ENCODE measurements at regions not wholly inside any gene's neighbourhood (a gene's known extent, or its start where the extent isn't known, plus 50 kb on each side); places are given as distances from the start of the nearest gene placed in this dataset.
"Not testable (repeated sequence)": the region's sequence is repeated elsewhere in the genome, so short reads cannot be mapped to it uniquely, and the experiment has no call there.

DNA sequence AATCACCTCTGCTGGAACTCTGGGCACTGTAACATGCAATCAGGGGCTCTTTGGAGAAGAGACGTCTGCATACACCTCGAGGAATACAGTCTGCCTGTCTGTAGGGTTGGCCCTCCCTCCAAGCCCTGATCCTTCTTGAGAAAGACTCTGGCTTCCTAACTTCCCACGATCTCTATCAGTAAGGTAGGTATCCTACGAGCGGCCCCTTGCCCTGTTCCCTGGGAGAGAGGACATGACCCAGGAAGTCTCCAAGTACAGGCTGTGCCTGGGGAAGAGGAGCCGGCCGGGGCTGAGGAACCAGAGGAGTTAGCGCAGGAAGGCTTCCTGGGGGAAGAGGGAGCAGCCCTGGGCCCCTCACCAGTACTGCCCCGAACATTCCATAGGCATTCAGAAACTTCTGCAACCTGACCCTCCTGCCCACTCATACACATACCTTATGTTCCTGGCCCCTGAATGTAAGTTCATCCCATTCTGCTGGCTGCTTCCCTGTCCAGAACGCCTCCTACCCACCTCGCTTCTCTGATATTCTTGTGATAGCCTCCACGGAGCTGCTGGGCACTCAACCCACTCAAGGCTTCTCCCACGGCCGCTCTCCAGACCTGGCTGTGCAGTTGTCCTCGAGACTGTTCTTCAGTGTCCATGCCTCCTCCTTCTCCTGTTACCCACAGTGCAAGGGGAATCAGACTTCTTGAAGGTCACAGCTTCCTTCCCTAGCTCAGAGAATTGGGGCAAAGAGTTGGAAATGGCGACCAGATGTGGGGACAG, 116.1 kb downstream of the CYP26B1 start:
- no peak for DNase-seq

DNA sequence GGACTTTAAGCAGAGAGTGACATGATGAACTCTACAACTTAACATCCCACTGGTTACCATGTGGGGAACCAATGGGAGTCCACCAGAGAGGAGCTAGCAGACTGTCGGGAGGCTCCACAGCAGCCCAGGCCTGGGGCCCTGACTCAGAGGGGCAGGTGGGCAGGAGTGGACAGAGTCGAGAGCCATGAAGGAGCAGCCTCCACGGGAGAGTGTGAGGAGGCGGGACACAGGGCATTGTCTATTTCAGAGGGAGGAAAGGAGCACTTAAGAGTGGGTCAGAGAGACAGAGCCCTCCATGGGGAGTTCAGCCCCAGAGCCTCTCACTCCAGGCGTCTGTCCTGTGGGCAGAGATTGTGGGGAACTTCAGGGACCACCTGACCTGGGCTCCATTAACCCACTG, 118.7 kb downstream of the CYP26B1 start:
- DNase-seq: no peak

DNA sequence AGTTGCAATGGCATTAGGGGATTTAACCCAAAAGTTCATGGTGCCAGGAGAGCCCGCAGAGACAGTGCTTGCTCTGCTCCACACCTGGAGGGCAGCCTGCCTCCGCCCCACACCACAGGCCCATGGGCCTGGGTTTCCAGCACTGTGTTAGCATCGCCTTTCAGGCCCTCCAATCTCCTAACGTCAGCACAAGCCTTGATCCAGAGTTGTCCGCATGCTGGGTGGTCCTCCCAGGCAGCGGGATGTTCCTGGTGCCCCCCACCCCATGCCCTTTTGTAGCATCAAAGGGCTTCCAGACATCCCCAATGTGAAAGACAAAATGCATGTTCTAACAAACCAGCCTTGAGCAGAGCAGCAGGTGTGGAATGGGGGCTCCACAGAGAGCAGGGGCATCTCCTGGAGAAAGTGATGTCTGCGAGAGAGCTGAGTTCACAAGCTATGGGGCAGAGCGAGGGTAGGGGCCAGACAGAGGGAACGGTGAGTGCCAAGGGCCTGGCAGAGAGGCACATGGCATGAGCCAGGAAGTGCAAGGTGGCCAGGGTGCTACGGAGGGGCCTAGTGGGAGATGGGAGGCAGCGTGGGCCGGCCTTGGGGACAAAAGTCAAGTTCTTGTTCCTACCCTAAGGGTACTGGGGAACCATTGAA, 119.2 kb downstream of the CYP26B1 start:
- DNase-seq: no peak

DNA sequence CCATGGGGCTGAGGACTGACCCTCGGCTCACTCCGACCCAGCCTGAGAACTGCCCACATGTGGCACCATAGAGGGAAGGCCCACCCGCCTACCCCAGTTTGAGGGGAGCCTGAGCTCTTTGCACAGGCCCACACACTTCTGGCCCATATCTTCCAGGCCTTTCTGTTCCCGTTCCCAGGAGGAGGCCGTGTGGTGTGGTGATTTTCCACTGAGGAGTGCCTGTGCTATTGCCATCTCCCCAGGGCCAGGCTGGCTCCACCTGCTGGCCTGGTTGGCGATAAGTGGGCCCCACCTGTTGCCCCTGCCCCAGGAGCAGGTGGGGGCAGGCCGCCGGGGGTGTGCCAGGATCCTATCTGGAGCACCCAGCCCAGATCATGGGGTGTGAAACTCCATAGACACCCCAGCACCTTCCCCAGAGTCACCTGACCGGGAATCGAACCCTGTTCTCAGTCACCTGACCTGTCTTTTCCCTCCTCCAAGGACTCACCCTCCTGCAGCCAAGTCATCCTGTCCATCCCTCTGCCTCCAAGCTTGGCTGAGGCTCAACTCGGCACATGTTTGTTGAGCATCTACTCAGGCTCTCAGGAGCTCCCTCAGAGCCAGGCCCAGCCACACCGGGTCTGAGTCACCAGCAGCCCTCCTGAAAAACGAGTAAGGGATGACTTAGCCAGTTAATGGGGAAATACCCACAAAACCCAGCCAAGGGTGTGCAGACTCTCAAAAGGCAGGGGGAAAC, 120.1 kb downstream of the CYP26B1 start:
- no peak for DNase-seq

DNA sequence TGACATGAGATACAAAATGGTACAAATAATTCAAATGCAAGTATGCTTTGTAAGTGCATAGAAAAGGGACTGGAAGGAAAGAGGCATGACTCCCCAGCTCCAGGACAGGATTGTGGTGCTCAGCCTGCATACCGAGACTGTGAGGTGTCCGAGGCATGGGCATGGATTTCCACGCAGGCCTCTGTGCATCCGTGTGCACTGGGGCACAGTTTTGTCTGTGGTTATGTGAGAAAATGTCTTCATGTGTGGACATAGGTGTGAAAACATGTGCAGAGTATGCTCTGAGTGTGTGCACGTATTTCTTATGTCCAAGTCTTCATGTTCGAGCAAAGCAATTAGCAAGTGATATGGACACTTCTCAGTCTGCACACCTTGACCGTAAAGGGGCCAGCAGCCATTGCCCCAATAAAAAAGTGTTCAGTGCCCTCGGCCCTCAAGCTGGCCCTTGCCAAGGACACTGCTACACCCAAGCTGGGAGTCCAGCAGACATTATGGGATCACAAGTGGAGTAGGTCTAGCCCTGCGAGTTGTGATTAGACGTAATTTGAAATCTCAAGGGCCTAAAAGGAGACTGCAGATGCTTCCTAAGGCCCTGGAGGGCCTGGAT, 120.7 kb downstream of the CYP26B1 start:
- no peak for DNase-seq

DNA sequence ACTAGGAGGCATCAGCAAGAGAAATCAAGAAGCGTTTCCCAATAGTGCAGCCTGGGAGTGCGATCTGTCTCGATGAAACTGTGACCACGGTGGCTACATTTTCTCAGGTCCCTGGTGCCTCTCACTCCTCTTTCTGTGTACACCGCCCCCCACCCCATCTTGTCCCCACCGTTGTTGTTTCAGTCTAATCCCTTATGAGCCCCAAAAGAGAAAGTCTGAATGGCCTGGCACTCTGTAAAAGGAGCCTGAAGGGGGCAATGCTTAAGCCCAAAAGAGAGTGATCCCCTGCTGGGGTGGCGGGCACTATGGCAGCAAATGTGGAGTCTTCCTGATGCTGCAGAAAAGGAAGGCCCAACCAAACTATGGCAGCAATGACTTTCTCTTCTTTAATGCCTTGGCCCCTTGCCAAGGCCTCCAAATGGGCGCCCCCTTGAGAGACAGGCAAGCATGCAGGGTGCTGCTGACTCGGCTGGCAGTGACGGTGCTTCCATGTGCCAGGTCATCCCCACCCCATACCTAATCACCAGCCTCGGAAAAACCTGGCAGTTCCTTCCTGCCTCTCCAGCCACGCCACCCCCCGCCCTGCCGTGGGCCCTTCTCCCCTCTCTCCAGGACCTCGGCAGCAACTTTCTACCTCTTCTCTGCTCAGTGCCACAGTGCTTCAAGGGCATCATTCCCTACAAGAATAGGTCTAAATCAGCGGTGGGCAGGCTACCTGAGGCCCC, 123.0 kb downstream of the CYP26B1 start:
- DNase-seq: no peak

DNA sequence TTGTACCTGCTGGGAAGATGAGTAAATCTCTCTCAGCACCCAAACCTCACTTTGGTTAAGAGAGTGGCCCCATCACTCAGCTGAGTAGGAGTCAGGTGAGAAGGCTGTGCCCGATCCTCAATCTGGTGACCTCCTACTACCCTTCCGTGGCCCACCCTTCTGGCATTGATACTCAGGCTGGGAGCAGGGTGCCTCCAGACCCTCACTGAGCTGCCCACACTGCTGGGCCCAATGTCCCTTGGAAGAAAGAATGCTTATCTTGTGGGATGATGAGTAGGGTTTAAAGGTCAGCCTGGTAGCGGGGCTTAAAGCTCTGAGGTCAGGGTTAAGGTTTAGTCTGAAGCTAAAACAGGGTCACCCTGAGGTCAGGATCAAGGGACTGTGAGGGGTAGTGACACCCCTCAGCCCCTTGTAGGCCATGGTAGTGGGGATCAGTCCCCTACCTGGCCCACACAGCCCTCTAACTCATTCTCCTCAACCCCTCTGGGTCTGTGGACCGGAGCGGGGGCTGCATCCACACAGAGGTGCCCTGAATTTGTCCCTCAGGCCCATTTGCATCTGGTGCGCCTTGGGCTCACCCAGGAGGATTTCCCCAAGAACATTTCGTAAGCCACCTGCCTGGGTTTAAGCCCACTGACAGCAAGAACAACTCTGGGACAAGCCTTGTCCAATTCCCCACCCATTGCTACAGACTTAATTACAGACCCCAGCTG, 123.8 kb downstream of the CYP26B1 start:
- DNase-seq: no peak

DNA sequence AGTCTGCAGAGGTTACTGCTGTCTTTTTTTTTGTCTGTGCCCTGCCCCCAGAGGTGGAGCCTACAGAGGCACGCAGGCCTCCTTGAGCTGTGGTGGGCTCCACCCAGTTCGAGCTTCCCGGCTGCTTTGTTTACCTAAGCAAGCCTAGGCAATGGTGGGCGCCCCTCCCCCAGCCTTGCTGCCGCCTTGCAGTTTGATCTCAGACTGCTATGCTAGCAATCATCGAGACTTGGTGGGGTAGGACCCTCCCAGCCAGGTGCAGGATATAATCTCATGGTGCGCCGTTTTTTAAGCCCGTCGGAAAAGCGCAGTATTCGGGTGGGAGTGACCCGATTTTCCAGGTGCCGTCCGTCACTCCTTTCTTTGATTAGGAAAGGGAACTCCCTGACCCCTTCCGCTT, 126.3 kb downstream of the CYP26B1 start:
- DNase-seq: not testable (repeated sequence)

DNA sequence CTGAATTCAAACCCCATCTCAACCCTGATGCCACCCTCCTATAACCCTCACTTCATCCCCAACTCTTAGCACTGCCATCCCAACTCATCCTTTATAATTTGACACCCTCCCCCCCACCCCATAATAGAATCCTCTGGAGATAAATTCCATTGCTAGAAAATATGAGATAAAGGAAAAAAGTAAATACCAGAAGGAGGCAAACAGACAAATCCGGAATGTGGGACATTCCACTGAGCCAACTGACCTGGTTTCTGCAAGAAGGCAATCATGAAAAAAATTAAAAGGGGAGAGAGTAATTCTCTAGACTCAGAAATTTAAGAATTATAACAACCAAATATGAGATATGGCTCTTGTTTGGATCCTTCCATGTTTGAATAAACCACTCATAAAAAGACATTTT, 132.4 kb downstream of the CYP26B1 start:
- no peak for DNase-seq

DNA sequence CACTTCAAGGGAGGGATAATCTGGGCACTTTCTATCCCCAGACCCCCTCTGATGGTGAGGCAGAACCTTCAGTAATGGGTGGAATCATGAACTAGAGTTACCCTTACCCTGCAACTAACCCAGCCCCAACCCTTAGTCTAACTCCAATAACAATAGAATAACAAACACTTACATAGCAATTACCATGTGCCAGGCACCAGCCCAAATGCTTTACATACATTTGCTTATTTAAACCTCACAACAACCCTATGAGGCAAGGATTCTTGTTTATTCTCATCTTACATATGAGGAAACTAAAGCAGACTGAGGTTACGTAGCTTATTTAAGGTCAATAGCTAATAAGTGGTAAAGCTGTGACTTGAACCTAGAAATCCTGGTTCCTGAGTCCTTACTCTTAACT, 132.8 kb downstream of the CYP26B1 start:
- DNase-seq: no peak

DNA sequence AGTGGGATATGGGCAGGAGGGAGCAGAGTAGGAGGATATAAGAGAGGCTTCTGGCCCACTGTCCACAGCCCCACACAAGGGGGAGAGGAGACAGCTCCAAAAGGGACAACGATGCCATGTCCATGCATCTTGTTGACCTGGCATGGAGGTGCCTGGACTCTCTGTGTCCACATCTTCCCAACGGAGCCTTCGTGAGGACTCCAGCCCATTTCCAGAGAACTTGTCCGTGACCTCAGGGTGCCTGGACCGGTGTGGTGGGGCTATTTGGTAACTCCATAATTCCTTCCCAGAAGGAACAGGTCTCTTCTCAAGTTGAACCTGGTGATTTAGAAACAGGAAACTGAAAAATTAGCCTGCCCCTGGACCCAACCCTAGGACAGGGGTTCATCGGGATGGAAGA, 133.9 kb downstream of the CYP26B1 start:
- no peak for DNase-seq

DNA sequence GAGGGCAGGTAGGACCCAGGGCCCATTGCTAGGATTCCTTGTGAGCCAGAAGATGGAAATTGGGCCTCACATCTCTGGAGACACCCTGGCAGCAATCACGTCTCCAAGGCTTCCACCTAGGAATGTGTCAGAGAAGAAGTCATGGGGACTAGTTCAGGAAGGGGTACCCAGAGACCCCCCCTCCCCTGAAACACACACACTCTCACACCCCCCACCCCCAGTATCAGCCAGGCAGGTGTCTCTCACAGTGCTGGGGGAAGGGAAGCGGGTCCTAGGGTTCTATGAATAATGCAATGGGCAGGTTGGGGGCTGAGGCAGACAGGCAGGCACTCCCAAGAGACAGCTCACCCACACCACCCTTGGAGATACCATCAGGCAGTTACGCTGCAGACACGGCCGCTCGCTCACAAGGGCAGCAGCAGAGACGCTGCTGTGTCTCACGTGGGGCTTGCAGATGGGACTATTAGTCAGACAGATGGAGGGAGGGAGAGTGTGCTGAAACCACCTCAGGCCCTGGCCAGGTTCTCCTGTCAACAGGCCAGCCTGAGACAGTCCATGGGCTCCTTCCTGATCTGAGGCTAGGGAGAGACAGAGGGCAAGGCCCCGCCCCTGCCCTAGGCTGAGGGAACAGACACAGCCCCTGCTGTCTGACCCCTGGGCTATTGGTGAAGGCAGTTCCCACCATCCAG, 134.6 kb downstream of the CYP26B1 start:
- no peak for DNase-seq

DNA sequence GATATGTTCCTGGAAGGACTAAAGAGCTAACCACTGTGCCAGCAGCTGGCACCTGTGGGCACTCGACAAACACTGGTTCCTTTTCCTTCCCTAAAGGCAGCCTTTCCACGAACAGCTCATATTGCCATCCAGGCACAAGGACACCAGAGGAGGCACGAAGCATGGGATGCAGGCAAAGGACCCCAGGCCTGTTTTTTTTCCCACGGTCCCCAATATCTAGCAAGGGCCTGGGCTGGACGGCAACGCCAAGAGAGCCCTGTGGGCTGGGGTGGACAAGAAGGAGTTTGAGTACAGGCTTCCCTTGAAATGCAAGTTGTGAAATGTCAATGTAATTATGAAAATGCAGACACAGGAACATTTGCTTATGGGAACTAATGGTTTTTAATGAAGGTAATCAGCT, 135.9 kb downstream of the CYP26B1 start:
- DNase-seq: no peak

DNA sequence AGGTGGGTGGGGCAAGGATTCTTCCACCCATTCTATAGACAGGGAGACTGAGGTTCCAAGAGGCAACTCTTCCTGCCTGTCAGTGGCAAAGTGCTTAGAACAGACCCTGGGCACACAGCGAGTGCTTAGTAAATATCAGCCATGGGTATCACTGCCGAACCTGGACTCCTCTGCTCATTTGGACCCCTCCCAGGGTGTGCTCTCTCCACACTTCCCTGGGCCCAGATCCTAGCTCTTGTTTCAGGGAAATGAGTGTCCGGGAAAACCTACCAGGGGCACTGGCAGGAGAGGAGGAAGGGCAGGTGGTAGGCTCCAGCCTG, 136.3 kb downstream of the CYP26B1 start:
- DNase-seq: no peak

DNA sequence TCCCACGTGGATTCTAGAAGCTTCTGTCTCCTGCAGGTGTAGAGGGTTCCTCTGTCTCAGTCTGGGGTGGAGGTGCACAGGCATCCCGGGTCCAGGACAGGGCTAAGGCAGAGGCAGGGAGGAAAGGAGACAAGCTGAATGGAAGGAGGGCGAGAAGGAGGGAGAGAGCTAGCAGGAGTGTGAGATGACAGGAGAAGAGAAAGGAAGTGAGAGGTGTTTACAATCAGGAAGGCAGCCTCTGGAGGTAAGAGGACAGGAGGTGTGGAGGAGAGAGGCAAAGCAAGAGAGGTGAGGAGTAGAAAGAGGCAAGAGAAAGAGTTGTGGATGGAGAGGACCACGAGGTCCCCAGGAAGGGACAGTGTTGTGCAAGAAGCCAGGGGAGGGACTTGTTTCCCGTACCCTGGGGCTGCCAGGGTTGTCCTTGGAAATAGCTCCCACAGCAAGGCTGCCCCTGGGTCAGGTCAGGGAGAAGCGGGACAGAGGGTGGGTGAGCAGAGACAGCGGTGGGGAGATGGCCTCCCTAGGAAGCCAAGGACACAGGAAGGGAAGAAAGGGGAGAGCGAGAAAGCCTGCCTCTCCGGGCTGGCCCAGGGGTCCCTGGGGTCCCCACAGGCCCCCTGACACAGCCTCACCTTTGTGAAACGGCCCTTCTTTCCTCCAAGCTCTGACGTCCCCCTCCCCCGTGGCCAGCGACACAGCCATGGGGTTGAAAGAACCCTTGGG, 136.9 kb downstream of the CYP26B1 start:
- no peak for DNase-seq

DNA sequence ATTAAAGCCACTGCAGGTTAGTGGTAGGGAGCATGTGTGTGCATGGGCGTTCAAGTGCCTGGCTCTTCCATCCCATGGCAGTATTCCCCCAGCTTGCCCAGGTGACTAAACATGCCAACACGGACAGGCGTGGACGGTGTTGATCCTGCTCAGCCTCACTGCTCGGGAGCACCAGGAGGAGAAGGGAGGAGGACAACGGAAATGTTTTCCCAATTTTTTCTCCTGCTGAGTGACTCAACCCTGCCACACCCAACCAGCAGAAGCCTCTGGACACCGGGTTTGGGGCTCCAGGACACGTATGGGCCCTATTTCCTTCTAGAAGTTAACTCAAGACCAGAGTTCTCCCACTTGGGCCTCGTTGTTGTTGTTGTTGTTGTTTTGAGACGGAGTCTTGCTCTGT, 139.1 kb downstream of the CYP26B1 start:
- DNase-seq: no peak

DNA sequence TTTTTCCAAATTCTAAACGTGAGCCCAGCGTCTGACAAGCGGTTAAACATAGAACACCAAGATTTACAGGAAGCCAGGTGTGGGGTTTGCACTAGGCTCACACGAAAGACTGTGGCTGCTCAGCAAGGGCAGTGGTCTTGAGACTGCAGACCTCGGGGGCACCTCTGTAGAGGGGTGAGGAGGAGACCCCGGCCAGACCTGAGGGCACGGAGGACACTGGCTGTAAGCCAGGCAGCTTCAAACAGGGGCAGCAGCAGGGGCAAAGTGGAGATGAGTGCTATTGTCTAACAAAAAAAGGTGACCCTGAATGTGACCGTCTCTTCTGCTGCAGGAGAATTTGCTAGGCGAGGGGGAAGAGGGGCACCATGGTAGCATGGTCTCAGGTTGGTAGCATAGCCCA, 140.3 kb downstream of the CYP26B1 start:
- no peak for DNase-seq

DNA sequence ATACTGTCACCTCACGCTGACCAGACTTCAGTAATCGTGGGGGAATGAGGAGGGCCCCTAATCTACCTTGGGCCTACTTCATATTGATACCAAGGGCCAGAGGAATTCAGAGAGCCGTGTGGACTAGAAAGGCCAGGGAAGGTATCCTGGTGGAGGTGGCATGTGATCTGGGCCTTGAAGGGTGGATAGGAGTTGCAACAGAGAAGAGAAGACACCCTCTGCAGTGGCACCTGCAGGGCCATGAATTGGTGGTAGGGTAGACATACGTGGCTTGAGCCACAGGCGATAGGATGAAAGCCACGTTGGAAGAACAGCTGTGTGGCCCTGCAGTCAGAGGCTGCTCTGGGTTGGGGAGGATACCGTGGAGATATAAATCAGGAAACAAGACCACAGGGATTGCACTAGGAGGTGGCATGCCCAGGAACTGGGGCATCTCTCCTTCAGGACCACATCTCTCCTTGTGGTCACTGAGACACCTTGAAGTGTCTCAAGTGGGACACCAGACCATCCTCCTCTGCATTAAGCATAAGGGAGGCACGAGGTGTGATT, 141.4 kb downstream of the CYP26B1 start:
- no peak for DNase-seq

DNA sequence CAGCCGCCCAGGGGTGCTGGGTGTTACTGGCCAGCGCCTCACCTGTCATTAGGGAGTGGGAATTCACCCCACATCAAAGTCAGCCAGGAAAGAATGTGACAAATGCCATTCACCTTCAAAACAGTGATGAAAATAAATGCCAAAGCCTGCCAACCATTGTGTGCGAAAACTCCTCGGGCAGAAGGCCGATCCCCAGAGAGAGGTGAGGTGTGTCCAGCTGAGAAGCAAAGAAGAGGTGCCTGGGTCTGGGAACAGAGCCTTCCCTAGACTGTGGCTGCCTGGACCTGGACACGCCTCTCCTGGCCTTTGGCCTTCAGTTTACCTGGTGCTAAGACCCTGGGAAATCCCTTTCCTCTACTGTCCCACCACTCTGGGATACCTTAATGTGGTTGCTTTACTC, 142.7 kb downstream of the CYP26B1 start:
- DNase-seq: no peak

DNA sequence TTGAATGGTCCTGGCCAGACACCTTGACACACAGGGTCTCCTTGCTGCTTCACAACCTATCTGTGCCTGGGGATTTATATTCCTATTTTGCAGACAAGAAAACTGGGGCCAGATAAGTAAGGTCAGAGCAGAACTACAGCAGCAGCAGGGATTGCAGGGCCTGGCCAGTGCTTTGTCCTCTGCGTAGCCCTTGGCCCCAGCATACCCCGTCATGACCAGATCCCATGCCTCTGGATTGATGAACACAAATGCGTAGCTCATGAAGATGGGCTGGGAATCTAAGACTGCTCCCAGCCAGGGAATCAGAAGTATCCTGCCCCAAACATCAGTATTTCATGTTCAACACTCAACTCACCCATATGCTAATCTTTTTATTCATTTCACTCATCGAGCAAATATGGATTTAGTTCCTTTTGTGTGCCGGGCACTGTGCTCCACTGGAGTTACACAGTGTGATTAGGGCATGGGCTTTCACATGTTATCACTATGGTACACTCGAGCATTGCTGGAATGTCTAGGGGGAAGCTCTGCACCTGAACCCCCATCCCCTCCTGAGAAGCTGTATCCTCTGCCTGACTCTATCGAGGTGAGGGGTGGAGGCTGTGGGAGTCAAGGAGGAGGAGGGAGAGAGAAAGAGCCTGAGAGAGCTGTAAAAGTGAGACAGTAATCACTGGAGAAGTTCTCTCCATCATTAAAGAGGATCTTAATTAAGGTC, 143.3 kb downstream of the CYP26B1 start:
- DNase-seq: no peak
